SK-N-SH treated with all-trans-retinoic acid at 6 μM for 48 hours (cell line): ENCODE measurements at regions not wholly inside any gene's neighbourhood (a gene's known extent, or its start where the extent isn't known, plus 50 kb on each side); places are given as distances from the start of the nearest gene placed in this dataset.

ENCODE experiments used
- ATAC-seq: fragments of 200-7000 bp; cut with Tn5 transposase; 3 replicates; pipeline ENCODE4 v1.9.1; 2020; ENCODE audit warnings: mild to moderate bottlenecking, moderate library complexity
- ARNTL ChIP-seq: fragments of 450-650 bp; formaldehyde crosslinking; IDR thresholded peaks from 2 replicates; pipeline ENCODE4 v1.5.0; 2020; ENCODE audit warnings: low read depth, mild to moderate bottlenecking, moderate library complexity, borderline replicate concordance
- BACH2 ChIP-seq: fragments of 250-450 bp; sonication (Bioruptor Pico); IDR thresholded peaks from 2 replicates; pipeline ENCODE4 v1.9.0; 2021; ENCODE audit warnings: mild to moderate bottlenecking, borderline replicate concordance
- CSDC2 ChIP-seq: fragments of 250-450 bp; sonication (Bioruptor Pico); IDR thresholded peaks from 2 replicates; pipeline ENCODE4 v1.5.0; 2020; ENCODE audit warnings: mild to moderate bottlenecking, moderate library complexity
- ESRRG ChIP-seq: fragments of 250-450 bp; sonication (Bioruptor Pico); IDR thresholded peaks from 2 replicates; pipeline ENCODE4 v1.6.1; 2021; ENCODE audit warnings: mild to moderate bottlenecking
- GLIS3 ChIP-seq: fragments of 250-450 bp; sonication (Bioruptor Pico); IDR thresholded peaks from 2 replicates; pipeline ENCODE4 v1.5.0; 2020; ENCODE audit warnings: mild to moderate bottlenecking, moderate library complexity
- ISL1 ChIP-seq: fragments of 250-450 bp; sonication (Bioruptor Pico); IDR thresholded peaks from 2 replicates; pipeline ENCODE4 v2.1.2; 2022; ENCODE audit warnings: mild to moderate bottlenecking, moderate library complexity
- OSR1 ChIP-seq: fragments of 250-450 bp; sonication (Bioruptor Pico); IDR thresholded peaks from 2 replicates; pipeline ENCODE4 v1.8.0; 2022; ENCODE audit warnings: moderate library complexity, mild to moderate bottlenecking, inconsistent platforms
- PPARA ChIP-seq: fragments of 250-450 bp; sonication (Bioruptor Pico); IDR thresholded peaks from 2 replicates; pipeline ENCODE4 v1.5.0; 2020; ENCODE audit warnings: mild to moderate bottlenecking, borderline replicate concordance
- SNAI2 ChIP-seq: fragments of 250-450 bp; sonication (Bioruptor Pico); IDR thresholded peaks from 2 replicates; pipeline ENCODE4 v1.5.0; 2020; ENCODE audit warnings: mild to moderate bottlenecking, moderate library complexity
- TCF4 ChIP-seq: fragments of 250-450 bp; sonication (Bioruptor Pico); IDR thresholded peaks from 2 replicates; pipeline ENCODE4 v1.8.0; 2021; ENCODE audit warnings: mild to moderate bottlenecking, moderate library complexity, borderline replicate concordance
- ZC3H10 ChIP-seq: fragments of 250-450 bp; sonication (Bioruptor Pico); IDR thresholded peaks from 2 replicates; pipeline ENCODE4 v1.5.1; 2021; ENCODE audit warnings: mild to moderate bottlenecking, moderate library complexity
- ZFP3 ChIP-seq: fragments of 250-450 bp; sonication (Bioruptor Pico); IDR thresholded peaks from 2 replicates; pipeline ENCODE4 v1.5.0; 2020; ENCODE audit warnings: mild to moderate bottlenecking, moderate library complexity
- ZNF565 ChIP-seq: fragments of 450-650 bp; formaldehyde crosslinking; conservative IDR thresholded peaks from 2 replicates; pipeline ENCODE4 v1.5.0; 2020; ENCODE audit warnings: low read depth, mild to moderate bottlenecking, moderate library complexity
- ZNF70 ChIP-seq: fragments of 450-650 bp; formaldehyde crosslinking; IDR thresholded peaks from 2 replicates; pipeline ENCODE4 v1.5.0; 2020; ENCODE audit warnings: mild to moderate bottlenecking, moderate library complexity
- ZNF8 ChIP-seq: fragments of 450-650 bp; formaldehyde crosslinking; IDR thresholded peaks from 2 replicates; pipeline ENCODE4 v1.5.0; 2020; ENCODE audit warnings: mild to moderate bottlenecking, moderate library complexity
- TF ChIP-seq, protein P1 (sequence below): fragments of 250-450 bp; sonication (Bioruptor Pico); IDR thresholded peaks from 2 replicates; pipeline ENCODE4 v1.8.0; 2021; ENCODE audit warnings: low read depth, mild to moderate bottlenecking, moderate library complexity, borderline replicate concordance
- TF ChIP-seq, protein P2 (sequence below): fragments of 250-450 bp; sonication (Bioruptor Pico); IDR thresholded peaks from 2 replicates; pipeline ENCODE4 v1.5.1; 2021; ENCODE audit warnings: mild to moderate bottlenecking, moderate library complexity
- TF ChIP-seq, protein P3 (sequence below): fragments of 250-450 bp; sonication (Bioruptor Pico); IDR thresholded peaks from 2 replicates; pipeline ENCODE4 v1.5.0; 2020; ENCODE audit warnings: mild to moderate bottlenecking, moderate library complexity
- TF ChIP-seq, protein P4 (sequence below): fragments of 250-450 bp; sonication (Bioruptor Pico); IDR thresholded peaks from 2 replicates; pipeline ENCODE4 v1.8.0; 2020; ENCODE audit warnings: mild to moderate bottlenecking, moderate library complexity, borderline replicate concordance
- TF ChIP-seq, protein P5 (sequence below): fragments of 250-450 bp; sonication (Bioruptor Pico); IDR thresholded peaks from 2 replicates; pipeline ENCODE4 v1.5.1; 2020; ENCODE audit warnings: low read depth, mild to moderate bottlenecking, moderate library complexity

DNA sequence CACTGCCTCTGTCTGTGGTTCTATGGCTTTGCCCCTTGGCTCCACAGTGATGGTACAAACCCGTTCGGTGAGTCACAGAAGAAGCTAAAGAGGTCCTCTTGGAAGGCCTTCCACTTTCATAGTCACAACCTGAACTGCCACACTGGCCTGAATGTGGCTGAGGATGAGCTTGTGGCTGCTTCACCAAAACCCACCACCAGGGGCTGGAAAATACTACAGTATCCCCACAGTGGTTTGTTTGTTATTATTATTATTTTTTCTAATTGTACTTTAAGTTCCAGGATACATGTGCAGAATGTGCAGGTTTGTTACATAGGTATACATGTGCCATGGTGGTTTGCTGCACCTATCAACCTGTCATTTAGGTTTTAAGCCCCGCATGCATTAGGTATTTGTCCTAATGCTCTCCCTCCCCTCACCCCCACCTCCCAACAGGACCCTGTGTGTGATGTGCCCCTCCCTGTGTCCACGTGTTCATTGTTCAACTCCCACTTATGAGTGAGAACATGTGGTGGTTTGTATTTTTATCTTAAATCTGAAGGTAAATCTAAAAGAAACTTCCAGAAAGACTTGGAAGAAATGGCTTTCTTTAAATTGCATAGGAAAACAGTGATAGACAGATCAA is 160.8 kb upstream of the NPSR1 start:
- no peak for TF ChIP-seq BACH2 (CRISPR knock-in tag)
- TF ChIP-seq, protein P1, sequence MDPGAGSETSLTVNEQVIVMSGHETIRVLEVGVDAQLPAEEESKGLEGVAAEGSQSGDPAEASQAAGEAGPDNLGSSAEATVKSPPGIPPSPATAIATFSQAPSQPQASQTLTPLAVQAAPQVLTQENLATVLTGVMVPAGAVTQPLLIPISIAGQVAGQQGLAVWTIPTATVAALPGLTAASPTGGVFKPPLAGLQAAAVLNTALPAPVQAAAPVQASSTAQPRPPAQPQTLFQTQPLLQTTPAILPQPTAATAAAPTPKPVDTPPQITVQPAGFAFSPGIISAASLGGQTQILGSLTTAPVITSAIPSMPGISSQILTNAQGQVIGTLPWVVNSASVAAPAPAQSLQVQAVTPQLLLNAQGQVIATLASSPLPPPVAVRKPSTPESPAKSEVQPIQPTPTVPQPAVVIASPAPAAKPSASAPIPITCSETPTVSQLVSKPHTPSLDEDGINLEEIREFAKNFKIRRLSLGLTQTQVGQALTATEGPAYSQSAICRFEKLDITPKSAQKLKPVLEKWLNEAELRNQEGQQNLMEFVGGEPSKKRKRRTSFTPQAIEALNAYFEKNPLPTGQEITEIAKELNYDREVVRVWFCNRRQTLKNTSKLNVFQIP (CRISPR knock-in tag): no peak
- peak; percentile 76 for ATAC-seq

DNA sequence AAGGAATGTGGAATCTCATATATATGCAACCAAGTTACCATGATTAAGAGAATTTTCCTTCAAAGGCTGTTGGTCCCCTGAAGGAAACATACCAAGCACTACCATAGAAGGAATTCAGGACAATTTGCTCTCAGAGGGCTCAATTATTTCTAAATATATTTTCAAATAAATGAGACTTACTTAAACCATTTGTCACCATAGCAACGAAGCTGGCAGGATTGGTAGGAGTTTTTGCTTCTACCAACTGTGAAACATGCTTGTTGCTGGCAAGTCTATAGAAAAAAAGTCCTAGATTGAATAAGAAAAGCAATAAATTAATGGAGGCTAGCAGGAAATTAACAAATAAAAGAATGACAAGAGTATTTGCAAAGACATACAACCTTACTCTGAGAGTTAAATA is 156.9 kb upstream of the NPSR1 start:
- no peak for ATAC-seq

DNA sequence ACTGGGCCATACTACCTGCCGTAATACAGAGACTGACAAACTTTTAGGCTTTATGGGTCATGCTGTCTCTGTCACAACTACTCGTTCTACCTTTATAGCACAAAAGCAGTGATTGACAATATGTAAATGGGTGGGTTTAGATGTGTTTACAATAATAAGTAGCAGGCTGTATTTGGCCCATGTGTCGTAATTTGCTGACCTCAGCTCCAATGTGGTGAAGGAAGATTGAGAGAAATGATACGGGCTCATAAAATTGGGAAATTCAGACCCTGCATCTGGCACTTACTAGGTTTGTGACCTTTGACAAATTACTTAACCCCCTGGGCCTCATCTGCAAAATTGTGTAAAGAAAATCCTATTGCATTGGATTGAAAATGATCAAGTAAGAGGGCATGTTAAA is 150.8 kb upstream of the NPSR1 start:
- no peak for TF ChIP-seq ISL1
- TF ChIP-seq TCF4 (CRISPR knock-in tag): no peak
- no peak for TF ChIP-seq ZNF70 (CRISPR knock-in tag)
- TF ChIP-seq, protein P2, sequence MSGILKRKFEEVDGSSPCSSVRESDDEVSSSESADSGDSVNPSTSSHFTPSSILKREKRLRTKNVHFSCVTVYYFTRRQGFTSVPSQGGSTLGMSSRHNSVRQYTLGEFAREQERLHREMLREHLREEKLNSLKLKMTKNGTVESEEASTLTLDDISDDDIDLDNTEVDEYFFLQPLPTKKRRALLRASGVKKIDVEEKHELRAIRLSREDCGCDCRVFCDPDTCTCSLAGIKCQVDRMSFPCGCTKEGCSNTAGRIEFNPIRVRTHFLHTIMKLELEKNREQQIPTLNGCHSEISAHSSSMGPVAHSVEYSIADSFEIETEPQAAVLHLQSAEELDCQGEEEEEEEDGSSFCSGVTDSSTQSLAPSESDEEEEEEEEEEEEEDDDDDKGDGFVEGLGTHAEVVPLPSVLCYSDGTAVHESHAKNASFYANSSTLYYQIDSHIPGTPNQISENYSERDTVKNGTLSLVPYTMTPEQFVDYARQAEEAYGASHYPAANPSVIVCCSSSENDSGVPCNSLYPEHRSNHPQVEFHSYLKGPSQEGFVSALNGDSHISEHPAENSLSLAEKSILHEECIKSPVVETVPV (CRISPR knock-in tag): no peak
- TF ChIP-seq, protein P3, sequence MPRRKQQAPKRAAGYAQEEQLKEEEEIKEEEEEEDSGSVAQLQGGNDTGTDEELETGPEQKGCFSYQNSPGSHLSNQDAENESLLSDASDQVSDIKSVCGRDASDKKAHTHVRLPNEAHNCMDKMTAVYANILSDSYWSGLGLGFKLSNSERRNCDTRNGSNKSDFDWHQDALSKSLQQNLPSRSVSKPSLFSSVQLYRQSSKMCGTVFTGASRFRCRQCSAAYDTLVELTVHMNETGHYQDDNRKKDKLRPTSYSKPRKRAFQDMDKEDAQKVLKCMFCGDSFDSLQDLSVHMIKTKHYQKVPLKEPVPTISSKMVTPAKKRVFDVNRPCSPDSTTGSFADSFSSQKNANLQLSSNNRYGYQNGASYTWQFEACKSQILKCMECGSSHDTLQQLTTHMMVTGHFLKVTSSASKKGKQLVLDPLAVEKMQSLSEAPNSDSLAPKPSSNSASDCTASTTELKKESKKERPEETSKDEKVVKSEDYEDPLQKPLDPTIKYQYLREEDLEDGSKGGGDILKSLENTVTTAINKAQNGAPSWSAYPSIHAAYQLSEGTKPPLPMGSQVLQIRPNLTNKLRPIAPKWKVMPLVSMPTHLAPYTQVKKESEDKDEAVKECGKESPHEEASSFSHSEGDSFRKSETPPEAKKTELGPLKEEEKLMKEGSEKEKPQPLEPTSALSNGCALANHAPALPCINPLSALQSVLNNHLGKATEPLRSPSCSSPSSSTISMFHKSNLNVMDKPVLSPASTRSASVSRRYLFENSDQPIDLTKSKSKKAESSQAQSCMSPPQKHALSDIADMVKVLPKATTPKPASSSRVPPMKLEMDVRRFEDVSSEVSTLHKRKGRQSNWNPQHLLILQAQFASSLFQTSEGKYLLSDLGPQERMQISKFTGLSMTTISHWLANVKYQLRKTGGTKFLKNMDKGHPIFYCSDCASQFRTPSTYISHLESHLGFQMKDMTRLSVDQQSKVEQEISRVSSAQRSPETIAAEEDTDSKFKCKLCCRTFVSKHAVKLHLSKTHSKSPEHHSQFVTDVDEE (CRISPR knock-in tag): no peak
- TF ChIP-seq, protein P1 (CRISPR knock-in tag): no peak
- TF ChIP-seq ZNF565 (CRISPR knock-in tag): no peak
- TF ChIP-seq CSDC2 (CRISPR knock-in tag): no peak
- TF ChIP-seq BACH2 (CRISPR knock-in tag): no peak
- no peak for TF ChIP-seq PPARA
- TF ChIP-seq GLIS3 (CRISPR knock-in tag): no peak
- TF ChIP-seq ZC3H10: no peak
- TF ChIP-seq, protein P4, sequence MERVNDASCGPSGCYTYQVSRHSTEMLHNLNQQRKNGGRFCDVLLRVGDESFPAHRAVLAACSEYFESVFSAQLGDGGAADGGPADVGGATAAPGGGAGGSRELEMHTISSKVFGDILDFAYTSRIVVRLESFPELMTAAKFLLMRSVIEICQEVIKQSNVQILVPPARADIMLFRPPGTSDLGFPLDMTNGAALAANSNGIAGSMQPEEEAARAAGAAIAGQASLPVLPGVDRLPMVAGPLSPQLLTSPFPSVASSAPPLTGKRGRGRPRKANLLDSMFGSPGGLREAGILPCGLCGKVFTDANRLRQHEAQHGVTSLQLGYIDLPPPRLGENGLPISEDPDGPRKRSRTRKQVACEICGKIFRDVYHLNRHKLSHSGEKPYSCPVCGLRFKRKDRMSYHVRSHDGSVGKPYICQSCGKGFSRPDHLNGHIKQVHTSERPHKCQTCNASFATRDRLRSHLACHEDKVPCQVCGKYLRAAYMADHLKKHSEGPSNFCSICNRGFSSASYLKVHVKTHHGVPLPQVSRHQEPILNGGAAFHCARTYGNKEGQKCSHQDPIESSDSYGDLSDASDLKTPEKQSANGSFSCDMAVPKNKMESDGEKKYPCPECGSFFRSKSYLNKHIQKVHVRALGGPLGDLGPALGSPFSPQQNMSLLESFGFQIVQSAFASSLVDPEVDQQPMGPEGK: no peak
- TF ChIP-seq ZFP3: no peak
- no peak for TF ChIP-seq ESRRG (CRISPR knock-in tag)
- TF ChIP-seq OSR1 (CRISPR knock-in tag): no peak
- no peak for TF ChIP-seq SNAI2 (CRISPR knock-in tag)
- TF ChIP-seq ARNTL (CRISPR knock-in tag): no peak
- TF ChIP-seq ZNF8 (CRISPR knock-in tag): no peak
- TF ChIP-seq, protein P5, sequence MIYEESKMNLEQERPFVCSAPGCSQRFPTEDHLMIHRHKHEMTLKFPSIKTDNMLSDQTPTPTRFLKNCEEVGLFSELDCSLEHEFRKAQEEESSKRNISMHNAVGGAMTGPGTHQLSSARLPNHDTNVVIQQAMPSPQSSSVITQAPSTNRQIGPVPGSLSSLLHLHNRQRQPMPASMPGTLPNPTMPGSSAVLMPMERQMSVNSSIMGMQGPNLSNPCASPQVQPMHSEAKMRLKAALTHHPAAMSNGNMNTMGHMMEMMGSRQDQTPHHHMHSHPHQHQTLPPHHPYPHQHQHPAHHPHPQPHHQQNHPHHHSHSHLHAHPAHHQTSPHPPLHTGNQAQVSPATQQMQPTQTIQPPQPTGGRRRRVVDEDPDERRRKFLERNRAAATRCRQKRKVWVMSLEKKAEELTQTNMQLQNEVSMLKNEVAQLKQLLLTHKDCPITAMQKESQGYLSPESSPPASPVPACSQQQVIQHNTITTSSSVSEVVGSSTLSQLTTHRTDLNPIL (CRISPR knock-in tag): no peak
- no peak for ATAC-seq

More for the DNA sequence above, 156.9 kb upstream of the NPSR1 start:
- no peak for TF ChIP-seq ZNF8 (CRISPR knock-in tag)
- TF ChIP-seq, all 23 proteins: peak for 0
